NCI-H748 (cell line): ENCODE measurements at regions not wholly inside any gene's neighbourhood (a gene's known extent, or its start where the extent isn't known, plus 50 kb on each side); places are given as distances from the start of the nearest gene placed in this dataset.
A peak's percentile ranks its signal among the peaks of the same experiment; 100 is the strongest.
"Not testable (repeated sequence)": the region's sequence is repeated elsewhere in the genome, so short reads cannot be mapped to it uniquely, and the experiment has no call there.

ENCODE experiments used
- DNase-seq: peaks from one replicate; lab custom pipeline; 2025; ENCODE audit not compliant: unreplicated experiment; lab: John Stamatoyannopoulos, UW

DNA sequence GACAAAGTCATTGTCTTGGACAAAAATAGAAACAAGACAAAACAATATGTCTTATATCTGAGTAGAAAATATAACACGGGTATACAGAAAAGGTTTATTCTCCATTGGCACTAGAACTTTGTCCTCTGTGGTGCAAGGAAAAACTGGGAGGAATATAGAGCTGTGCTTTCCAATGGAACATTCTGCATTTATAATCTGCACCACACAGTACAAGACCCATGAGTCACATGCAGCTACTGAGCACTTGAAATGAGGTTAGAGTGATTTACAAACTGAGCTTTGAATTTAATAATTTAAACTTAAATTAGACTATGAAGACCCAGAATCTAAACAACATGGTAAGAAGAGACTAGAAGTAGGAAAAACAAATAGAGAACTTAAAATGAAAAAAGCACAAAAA is 86.1 kb downstream of the RAP2A start:
- no peak for DNase-seq

DNA sequence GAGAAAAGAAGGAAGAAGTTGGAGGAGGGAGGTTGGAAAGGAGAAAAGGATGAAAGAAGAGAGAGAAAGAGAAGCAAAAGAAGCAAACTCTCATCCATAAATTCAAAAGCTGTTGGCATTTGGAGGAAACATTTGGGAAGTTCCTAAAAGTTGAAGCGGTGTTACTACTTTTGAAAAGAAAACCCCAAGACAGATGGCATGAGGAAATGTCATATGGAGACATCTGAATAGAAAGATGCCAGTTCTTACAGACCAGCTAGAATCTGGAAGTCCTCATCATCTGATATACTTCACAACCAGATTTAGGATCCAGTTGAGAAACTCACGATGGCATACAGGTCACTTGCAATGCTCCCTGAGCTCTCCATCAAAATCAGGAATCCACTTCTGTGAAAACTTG is 86.9 kb downstream of the RAP2A start:
- no peak for DNase-seq

DNA sequence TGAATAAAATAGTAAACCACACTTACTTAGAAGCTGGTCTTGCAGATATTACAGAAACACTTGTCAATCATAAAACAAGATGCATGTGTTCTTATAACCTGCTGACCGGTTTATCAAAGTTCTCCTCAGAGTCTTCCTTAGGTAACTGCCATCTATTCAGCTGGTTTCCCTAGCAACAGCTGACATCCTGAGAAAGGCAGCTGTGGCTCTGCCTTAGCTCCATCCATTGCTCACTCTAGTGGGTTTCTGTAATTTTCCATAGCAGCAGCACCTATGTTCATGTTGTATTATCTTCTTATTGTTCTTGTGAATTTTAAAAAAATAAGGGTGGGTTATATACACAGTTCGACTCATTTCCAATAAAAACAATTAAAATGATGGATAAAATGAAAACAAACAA is 87.8 kb downstream of the RAP2A start:
- DNase-seq, result peak; percentile 77

DNA sequence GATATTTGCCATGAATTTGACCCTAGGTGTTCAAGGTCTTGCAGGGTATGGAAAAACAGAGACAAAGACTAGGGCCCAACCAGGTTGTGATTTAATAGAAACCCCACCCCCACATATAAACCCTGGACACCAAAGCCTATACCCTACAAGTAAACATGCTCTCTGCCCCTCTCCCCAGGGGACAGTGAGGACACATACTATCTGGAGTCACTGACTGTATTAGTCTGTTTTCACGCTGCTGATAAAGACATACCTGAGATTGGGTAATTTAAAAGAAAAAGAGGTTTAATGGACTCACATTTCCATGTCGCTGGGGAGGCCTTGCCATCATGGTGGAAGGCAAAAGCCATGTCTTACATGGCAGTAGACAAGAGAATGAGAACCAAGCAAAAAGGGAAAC is 88.3 kb downstream of the RAP2A start:
- no peak for DNase-seq

DNA sequence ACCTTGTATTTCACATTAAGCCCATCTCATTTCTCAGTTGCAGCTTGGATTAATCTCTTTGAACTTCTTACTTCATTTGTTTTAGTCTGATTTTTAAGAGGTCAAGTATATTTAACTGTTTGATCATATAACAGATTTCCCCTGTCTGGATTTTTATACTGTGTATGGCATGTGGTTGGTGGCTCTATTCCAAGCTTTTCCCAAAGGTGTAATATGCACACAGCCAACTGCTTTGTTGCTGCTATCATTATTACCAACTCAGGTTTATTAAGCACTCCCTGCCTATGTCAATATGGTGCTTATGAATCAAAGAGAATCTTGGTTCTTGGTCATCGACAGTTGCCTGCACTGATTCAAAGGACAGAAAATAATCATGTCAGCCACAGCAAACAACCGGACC is 92.6 kb downstream of the RAP2A start:
- peak; percentile 19 for DNase-seq

DNA sequence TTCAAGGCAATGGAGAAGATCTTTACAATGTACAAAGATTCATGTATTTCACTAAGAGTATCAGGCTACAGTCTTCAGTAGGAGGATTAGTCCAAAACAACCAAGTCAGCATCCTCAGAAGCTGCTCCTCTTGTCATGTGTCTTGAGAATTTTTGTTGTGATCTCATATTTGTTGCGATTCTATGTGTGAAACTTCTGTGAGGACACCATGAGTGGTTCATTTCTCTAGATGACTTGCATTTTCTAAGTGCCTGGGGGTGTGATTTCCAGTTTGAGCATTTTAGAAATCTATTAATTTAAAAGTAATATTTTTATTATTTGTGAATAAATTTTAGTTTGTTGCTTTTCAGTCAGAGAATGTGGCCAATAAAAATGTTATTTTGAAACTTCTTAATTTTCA is 94.5 kb downstream of the RAP2A start:
- no peak for DNase-seq

DNA sequence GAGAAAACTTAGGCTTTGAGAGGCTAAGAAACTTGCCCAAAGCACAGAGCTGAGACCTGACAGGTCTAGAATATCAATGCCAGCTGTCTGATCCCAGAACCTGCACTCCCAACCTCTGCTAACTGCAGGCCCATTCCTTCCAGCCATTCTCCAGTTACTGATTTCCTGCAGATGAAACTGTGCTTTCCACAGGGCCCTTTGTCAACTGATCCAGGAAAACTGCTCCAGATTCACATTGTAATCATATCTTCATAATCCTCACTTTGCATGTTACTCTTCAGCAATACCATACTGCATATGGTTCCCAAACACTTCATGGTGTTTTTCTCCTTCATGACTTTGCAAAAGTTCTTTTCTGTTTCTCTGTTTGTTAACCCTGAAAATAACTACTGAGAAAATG is 100.6 kb downstream of the RAP2A start:
- DNase-seq, result no peak

DNA sequence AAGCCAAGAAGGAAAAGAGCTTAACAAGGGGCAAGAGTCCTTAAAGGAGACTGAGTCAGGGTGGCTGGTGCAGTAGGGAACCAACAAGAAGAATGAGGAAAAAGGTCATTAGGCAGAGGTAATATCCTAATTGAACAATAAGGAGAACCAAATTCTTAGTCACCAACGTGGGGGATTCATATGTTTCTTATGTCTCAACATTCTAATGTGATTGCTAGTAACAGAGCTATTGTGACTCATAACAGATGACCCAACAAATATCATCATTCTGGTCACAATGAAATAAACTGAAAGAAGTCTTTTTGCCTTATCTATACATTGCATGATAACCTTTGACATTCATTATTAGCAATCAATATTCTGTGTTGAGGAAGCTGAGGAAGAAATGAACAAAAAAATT is 101.6 kb downstream of the RAP2A start:
- no peak for DNase-seq

DNA sequence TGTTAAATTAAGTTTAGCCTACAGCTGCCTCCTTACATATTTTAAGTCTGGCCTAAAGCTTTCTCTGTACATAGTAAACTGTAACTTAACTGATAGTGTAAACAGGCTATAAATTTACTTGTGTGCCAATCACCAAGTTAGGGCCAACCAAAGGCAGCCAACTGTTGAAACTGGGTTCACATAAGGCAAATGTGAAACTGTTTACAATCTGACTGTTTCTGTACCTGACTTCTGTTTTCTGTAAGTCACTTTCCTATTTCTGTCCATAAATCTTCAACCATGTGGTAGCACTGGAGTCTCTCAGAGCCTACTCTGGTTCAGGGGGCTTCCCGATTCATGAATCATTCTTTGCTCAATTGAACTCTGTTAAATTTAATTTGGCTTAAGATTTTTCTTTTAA is 103.1 kb downstream of the RAP2A start:
- DNase-seq, result no peak

DNA sequence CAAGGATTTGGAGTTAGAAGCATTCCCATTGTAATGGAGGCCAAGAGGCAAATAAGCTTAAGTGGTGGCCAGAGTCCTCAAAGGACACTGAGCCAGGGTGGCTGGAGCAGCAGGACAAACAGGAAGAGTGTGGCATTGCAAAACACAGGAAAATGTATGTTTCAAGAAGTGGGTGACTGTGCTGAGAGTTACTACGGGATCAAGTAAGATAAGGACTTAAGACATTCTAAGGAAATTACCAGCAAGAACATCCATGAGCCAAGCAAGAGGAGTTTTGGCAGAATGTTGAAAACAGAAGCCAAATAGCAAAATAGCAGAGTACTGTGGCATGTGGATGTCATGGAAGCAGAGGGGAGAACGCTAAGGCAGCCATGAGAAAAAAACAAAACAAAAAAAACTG is 104.2 kb downstream of the RAP2A start:
- no peak for DNase-seq

DNA sequence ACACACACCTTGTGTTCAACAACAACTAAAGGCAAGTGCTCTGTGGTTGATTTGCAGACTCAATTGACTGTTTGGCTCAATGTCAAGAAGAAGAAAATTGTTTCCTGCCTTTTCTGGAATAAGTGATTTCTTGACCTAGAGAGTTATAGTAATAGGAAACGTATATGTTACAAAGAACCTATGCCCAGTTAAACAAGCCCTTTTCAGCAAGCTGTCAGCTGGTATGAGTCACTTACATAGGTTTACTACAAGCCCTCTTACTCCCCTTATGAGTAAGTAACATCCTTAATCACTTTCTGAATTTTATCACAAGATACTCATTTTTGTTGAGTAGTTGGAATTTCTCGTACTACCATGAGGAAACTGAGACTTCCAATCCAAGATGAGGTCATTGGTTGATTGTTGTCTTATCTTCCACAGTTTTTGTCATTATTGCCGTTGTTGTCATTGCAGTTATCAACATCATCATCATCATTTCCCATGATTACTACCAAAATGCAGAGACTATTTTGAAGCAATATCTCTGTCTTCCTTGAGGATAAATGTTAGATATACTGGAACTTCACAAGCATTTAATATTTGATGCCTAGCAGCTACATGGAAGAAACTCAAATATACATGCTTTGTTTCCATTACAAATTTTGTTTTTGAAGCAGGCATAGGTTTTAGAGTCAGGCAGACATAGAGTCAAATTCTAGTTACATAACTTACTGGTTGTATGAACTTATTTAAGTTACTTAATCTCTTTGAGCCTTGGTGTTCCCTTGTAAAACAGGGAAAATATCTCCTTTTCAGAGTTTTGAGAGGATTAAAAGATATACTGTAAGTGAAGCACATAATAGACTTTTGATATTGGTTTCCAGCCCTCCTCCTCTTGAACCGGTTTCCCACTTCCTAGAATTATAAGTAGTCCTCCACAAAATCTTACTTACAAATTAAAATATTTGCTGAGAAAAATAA is 106.0 kb downstream of the RAP2A start:
- DNase-seq, result no peak

DNA sequence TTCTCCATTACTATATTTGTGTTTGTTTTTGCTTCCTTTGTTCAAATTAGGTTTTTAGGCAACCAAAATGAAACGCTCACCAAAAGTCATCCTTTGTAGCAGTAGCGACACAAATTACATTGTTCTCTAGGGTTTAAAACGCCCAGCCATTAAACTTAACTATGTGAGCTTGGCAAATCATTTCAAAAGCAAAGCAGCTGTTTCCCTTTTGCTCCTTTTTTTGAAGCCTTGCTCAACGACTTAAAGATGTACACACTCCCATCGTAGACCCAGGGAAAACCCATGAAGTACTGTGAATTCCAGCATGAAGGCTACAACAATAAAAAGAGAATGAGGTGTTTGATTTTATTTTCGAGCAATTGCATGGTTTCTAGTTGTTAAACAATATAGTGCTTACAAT is 106.7 kb downstream of the RAP2A start:
- DNase-seq, result peak; percentile 49

DNA sequence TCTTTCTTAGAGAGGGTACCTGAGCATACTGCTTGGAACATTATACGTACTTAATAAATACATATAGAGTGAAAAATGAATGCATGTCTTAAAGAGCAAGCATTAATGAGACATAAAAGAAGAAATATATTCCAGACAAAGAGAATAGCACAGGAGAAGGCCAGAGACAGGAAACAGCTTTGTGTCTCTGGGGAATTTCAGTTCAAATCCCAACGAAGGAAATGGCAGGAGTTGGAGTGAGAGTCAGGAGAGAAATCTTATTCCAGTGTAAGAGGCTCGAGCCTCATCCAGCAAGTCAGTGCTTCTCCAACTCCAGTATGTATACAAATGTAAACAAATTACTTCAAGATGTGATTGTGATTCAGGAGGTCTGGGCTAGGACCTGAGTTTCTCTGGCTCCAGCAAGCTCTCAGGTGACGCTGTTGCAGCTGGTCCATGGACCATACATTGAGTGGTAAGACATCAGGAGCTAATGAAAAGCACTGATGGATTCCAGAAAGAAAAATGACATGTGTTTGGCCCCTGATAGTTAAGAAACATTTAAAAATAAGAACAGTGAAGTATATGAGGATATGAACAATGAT is 108.2 kb downstream of the RAP2A start:
- DNase-seq, result no peak

DNA sequence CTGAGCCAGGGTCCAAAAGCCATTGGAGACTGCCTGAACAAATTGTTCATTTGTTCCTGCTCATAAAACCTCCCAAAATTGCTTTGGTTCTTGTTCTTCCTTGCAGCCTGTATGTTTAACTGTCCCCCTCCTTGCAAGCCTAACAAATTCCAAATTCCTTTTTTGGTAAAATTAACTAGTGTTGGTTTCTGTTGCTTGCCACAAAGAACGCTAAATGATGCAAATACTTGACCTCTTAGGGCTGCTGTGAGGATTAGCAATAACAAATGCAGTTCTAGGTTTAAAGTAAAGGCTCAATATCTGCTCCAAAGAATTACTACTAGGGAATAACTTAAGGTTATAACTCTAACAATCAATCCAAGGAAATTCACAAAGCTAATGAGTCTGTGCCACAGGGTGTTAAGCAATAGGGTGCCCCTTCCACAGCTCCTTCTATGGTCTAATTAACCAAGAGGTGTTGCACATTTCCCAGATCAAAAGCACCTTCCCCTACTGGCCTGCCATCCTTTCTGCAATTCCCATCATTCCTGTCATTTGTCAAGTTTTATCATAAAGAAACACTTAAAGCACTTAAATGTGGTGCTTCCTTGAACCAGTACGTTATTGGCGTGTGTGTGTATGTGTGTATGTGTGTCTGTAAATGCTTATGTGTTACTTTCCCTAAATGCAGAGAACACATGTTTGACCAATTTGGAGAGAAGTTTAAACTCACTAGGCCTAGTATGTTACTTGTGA is 110.2 kb downstream of the RAP2A start:
- DNase-seq, result no peak

DNA sequence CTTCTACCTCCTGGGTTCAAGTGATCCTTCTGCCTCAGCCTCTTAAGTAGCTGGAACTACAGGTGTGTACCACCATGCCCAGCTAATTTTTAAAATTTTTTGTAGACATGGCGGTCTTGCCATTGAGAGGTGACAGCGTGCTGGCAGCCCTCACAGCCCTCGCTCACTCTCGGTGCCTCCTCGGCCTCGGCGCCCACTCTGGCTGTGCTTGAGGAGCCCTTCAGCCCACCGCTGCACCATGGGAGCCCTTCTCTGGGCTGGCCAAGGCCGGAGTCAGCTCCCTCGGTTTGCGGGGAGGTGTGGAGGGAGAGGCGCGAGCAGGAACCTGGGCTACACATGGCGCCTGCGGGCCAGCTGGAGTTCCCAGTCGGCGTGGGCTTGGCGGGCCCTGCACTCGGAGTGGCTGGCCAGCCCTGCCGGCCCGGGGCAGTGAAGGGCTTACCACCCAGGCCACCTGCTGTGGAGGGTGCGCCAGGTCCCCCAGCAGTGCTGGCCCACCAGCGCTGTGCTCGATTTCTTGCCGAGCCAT is 111.1 kb downstream of the RAP2A start:
- DNase-seq, result not testable (repeated sequence)

DNA sequence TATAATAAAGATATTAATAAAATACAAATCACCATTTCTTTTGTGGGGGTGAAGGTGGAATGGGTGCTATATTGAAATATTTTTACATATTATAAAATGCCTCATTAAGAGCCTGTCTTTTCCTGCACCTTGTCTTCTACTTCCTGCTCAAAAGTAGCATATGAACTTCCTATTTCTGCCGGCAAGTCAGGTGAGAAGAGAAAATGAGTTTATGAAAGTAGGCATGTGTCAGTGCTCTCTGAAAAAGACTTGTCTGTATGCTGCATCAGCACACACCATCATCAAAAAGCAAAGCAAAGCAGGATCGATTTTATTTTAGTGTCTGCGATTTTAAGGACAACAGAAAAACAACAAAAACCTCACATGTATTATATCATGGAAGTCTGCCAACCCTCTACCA is 114.2 kb downstream of the RAP2A start:
- no peak for DNase-seq

DNA sequence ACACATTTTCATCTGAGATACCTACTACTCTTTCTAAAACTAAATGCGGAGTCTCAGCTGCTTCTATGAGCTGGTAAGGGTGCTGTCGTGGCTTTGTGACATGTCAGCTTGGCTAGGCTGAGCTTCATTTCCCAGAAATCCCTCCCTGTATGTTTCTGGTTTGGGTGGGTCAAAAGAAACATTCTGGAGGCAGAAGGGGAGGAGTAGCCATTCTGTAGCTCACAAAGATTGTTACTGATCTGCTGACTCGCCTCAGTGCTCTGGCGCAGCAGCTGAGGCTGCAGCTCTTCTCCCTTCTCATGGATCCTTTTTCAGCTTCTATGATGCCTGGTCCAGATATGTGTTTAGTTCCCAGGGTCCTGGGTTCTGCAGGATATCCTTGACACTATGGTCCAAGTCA is 114.7 kb downstream of the RAP2A start:
- no peak for DNase-seq

DNA sequence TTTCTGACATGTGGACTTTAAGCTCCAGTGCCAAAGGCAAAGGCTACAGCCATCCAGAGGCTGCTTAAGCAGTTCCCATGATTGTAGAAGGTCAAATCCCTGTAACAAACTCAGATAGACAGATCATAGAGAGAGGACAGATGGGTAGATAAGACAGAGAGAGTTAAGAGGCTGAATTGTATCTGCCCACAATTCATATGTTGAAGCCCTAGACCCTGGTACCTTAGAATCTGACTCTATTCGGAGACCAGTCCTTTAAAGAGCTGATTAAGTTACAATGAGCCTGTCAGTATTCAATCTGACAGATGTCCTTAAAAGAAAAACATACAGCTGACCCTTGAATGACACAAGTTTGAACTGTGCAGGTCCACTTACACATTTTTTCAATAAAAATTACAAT is 115.2 kb downstream of the RAP2A start:
- DNase-seq, result no peak

DNA sequence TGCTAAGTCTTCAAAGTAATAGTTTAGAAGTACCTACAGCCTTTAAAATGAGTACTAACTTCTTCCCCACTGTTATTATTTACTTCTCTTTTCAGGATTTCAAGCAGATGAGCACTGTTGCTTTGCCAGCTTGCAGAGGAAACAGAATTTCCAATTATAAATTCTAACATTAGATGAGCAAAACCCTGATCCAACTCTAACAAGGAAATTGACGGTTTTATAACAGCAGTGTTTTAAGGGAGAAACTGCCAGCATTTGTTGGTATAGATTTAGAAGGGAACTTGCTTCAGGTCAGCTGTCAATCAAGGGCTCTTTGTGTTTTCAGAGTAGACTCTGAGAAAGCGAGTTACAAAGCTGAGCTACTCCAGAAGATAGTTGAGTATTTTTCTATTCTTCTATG is 120.5 kb downstream of the RAP2A start:
- no peak for DNase-seq

DNA sequence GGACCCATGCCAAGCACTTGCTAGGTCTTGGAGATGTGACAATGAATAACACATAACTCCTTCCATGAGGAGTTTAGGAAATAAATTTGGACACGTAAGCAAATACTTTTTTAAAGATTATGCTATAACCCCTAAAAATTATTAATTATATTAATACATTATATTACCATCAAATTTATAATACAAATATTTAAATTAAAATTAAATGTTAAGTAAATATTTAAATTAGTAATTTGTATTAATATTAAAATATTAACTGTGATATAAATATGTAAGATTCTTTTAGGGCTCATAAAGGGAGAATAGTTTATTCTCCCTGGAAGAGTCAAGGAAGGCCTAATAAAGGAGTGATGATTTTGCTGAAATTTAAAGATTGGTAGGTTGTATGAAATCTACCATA is 121.1 kb downstream of the RAP2A start:
- no peak for DNase-seq

DNA sequence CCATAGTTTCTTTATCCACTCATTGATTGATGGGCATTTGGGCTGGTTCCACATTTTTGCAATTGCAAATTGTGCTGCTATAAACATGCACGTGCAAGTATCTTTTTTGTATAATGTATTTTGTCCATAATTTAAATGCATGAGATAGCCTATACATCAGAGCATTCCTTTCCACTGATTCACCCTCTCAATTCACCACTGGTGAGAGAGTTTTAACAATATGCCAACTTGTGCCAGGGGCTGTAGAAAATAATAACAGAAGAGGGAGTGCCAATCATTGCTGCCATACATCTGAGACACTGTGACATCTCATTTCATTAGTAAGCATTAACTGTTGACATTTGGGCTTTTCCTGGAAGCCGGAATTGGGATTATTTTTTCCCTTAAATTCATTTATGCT is 125.1 kb downstream of the RAP2A start:
- DNase-seq, result no peak

DNA sequence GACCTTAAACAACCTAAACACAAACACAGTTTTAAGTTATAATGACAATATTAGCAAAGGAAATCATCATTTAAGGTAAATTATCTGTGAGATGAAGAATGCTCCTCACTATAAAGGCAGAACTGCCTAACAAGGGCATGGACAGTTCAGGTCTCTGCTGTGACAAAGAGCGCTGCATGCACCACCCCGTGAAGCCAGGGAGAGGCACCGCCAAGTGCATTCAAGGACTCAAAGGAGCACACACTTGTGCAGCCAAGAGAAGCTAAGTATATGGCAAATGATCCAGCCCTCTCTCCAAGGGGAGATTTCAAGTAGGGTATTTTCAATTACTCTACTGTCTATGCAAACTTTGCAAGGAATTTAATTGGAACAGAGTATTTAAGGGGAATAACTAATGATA is 126.0 kb downstream of the RAP2A start:
- DNase-seq, result no peak
